NCI-H2081 (cell line): ENCODE measurements at regions not wholly inside any gene's neighbourhood (a gene's known extent, or its start where the extent isn't known, plus 50 kb on each side); places are given as distances from the start of the nearest gene placed in this dataset.
A peak's percentile ranks its signal among the peaks of the same experiment; 100 is the strongest.
"Not testable (repeated sequence)": the region's sequence is repeated elsewhere in the genome, so short reads cannot be mapped to it uniquely, and the experiment has no call there.

ENCODE experiments used
- DNase-seq, 2 experiments: peaks; one replicate each; lab custom pipeline; 2025; lab: John Stamatoyannopoulos, UW

- no peak for DNase-seq
These were observed 119.1 kb upstream of the ADAMTS9 start for GRCh38 chr3:64806668-64807605.

GRCh38 chr3:64805978-64806377 is 118.2 kb upstream of the ADAMTS9 start:
- no peak for DNase-seq

GRCh38 chr3:64805248-64805647 is 117.4 kb upstream of the ADAMTS9 start:
- DNase-seq: no peak

- no peak for DNase-seq
These were observed 115.7 kb upstream of the ADAMTS9 start for GRCh38 chr3:64803469-64803868.

- DNase-seq: no peak
These were observed 114.7 kb upstream of the ADAMTS9 start for GRCh38 chr3:64802460-64802859.

GRCh38 chr3:64801856-64802255 is 114.1 kb upstream of the ADAMTS9 start:
- no peak for DNase-seq

- no peak for DNase-seq
These were observed 111.8 kb upstream of the ADAMTS9 start for GRCh38 chr3:64799606-64800005.

GRCh38 chr3:64798316-64798715 is 110.5 kb upstream of the ADAMTS9 start:
- DNase-seq: no peak

GRCh38 chr3:64796607-64797399 is 109.0 kb upstream of the ADAMTS9 start:
- DNase-seq: no peak

- no peak for DNase-seq
These were observed 104.6 kb upstream of the ADAMTS9 start for GRCh38 chr3:64792445-64792844.

GRCh38 chr3:64789111-64789510 is 101.3 kb upstream of the ADAMTS9 start:
- DNase-seq: no peak

- no peak for DNase-seq
These were observed 95.4 kb upstream of the ADAMTS9 start for GRCh38 chr3:64783200-64783599.

GRCh38 chr3:64780923-64781322 is 93.1 kb upstream of the ADAMTS9 start:
- not testable (repeated sequence) for DNase-seq

- no peak for DNase-seq
These were observed 85.3 kb upstream of the ADAMTS9 start for GRCh38 chr3:64773137-64773536.

- peak in 1 of 2 experiments; percentile 2 for DNase-seq
These were observed 78.6 kb upstream of the ADAMTS9 start for GRCh38 chr3:64766440-64766839.

- DNase-seq: no peak
These were observed 78.1 kb upstream of the ADAMTS9 start for GRCh38 chr3:64765947-64766346.

- no peak for DNase-seq
These were observed 76.7 kb upstream of the ADAMTS9 start for GRCh38 chr3:64764386-64764929.

- no peak for DNase-seq
These were observed 76.2 kb upstream of the ADAMTS9 start for GRCh38 chr3:64763980-64764379.

GRCh38 chr3:64761729-64762128 is 73.9 kb upstream of the ADAMTS9 start:
- DNase-seq: no peak

- no peak for DNase-seq
These were observed 72.5 kb upstream of the ADAMTS9 start for GRCh38 chr3:64760258-64760657.

- no peak for DNase-seq
These were observed 72.0 kb upstream of the ADAMTS9 start for GRCh38 chr3:64759811-64760210.

- no peak for DNase-seq
These were observed 68.7 kb upstream of the ADAMTS9 start for GRCh38 chr3:64756398-64756986.
